ENCODE measurements at regions not wholly inside any gene's neighbourhood (a gene's known extent, or its start where the extent isn't known, plus 50 kb on each side); places are given as distances from the start of the nearest gene placed in this dataset.
"Not testable (repeated sequence)": the region's sequence is repeated elsewhere in the genome, so short reads cannot be mapped to it uniquely, and the experiment has no call there.

DNA sequence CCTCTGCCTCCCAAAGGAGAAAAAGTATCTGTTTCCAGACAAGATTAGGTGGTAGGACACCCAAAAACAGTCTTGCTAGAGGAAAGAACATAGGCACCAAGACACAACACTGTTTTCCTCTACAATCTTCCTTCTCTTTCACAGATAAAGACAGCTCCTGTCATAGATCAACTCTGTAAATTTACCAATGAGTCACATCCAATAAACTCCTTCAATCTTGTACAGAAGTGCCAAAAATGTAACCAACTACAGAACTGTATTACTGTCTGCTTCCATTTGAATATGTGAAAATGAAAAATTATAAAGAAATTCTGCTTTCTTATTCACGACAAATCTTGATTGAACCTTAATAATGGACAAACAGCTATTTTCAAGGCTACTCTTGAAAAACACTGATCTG lies 286.9 kb downstream of the PLK2 start:
- H3K4me3 ChIP-seq (ENCODE audit: low read depth, low read length): no peak overlapping the region
- TF ChIP-seq, protein P1, sequence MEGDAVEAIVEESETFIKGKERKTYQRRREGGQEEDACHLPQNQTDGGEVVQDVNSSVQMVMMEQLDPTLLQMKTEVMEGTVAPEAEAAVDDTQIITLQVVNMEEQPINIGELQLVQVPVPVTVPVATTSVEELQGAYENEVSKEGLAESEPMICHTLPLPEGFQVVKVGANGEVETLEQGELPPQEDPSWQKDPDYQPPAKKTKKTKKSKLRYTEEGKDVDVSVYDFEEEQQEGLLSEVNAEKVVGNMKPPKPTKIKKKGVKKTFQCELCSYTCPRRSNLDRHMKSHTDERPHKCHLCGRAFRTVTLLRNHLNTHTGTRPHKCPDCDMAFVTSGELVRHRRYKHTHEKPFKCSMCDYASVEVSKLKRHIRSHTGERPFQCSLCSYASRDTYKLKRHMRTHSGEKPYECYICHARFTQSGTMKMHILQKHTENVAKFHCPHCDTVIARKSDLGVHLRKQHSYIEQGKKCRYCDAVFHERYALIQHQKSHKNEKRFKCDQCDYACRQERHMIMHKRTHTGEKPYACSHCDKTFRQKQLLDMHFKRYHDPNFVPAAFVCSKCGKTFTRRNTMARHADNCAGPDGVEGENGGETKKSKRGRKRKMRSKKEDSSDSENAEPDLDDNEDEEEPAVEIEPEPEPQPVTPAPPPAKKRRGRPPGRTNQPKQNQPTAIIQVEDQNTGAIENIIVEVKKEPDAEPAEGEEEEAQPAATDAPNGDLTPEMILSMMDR (IDR thresholded peaks at IDR 0.05; ENCODE audit: low read depth, low read length): no peak

- no peak overlapping the region for H3K4me3 ChIP-seq (ENCODE audit: low read depth, low read length)
- TF ChIP-seq, protein P1 (IDR thresholded peaks at IDR 0.05; ENCODE audit: low read depth, low read length): no peak
These were observed 294.7 kb downstream of the PLK2 start for GRCh38 chr5:58165152-58165551.

DNA sequence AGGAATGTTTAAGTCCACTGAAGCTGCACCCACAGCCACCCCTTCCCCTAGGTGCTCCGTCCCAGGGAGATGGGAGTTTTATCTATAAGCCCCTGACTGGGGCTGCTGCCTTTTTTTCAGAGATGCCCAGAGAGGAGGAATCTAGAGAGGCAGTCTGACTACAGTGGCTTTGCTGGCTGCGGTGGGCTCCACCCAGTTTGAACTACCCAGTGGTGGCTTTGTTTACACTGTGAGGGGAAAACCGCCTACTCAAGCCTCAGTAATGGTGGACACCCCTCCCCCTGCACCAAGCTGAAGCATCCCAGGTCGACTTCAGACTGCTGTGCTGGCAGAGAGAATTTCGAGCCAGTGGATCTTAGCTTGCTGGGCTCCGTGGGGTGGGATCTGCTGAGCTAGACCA lies 298.0 kb downstream of the PLK2 start:
- H3K4me3 ChIP-seq (ENCODE audit: low read depth, low read length): not testable (repeated sequence)

DNA sequence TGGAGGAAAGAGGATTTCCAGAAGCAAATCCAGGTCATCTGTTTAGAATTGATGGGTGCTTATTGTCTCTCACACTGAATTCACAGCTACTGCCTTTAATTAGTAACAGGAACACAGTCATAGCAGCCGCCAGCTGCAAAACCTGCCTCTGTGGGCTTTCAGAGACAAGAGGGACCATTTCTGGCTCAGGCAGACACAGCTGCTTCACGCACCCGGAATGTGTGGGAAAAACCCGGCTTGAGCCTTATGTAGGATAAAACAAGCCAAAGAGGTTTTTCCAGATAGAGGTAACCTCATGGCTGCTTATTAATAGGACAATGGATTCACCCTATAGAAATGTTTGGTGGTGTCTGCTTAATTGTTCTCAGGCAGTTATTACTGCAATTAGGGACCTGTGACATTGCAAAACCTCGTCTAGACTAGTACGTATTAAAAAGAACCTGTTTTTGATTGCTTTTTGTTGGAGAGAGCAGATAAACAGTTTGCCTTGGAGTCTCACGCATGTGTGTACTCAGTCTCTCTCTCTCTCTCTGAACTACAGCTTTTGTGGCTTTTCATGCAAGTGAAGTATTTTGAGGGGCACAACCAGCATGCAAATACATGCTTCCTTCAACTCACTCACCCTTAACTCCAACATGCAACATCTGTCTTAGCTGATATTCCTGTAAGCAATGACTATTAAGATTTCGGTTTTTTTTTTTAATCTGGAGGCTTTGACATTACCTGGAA lies 302.7 kb downstream of the PLK2 start:
- no peak overlapping the region for H3K4me3 ChIP-seq (ENCODE audit: low read depth, low read length)
- TF ChIP-seq, protein P1 (IDR thresholded peaks at IDR 0.05; ENCODE audit: low read depth, low read length): no peak

- TF ChIP-seq, protein P1 (IDR thresholded peaks at IDR 0.05; ENCODE audit: low read depth, low read length): no peak
- H3K4me3 ChIP-seq (ENCODE audit: low read depth, low read length): no peak overlapping the region
These were observed 303.5 kb downstream of the PLK2 start for GRCh38 chr5:58156361-58156760.

DNA sequence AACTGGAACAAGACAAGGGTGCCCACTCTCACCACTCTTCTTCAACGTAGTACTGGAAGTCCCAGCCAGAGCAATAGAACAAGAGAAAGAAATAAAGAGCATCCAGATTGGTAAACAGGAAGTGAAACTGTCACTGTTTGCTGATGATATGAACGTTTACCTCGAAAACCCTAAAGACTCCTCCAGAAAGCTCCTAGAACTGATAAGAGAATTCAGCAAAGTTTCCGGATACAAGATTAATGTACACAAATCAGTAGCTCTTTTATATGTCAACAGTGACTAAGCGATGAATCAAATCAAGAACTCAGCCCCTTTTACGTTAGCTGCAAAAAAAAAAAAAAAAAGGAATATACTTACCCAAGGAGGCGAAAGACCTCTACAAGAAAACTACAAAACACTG lies 306.6 kb downstream of the PLK2 start:
- no peak overlapping the region for H3K4me3 ChIP-seq (ENCODE audit: low read depth, low read length)
- TF ChIP-seq, protein P1 (IDR thresholded peaks at IDR 0.05; ENCODE audit: low read depth, low read length): no peak

DNA sequence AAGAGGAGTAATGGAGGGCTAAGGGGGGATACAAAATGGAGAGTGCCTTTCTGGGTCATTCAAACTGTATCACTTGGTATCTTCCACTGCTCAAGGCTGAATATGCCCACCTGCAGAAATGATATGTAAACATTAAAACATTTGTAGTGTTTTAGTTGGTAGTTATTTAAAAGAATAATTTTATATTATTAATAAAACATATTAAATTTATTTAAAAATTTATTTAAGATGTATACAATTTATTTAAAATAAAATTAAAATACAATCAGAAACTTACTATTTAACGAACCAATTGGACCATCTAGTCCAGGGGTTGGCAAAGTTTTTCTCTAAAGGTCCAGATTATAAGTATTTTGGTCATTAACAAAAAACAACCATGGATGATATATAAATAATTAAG lies 308.5 kb downstream of the PLK2 start:
- TF ChIP-seq, protein P1 (IDR thresholded peaks at IDR 0.05; ENCODE audit: low read depth, low read length): no peak
- H3K4me3 ChIP-seq (ENCODE audit: low read depth, low read length): no peak overlapping the region

DNA sequence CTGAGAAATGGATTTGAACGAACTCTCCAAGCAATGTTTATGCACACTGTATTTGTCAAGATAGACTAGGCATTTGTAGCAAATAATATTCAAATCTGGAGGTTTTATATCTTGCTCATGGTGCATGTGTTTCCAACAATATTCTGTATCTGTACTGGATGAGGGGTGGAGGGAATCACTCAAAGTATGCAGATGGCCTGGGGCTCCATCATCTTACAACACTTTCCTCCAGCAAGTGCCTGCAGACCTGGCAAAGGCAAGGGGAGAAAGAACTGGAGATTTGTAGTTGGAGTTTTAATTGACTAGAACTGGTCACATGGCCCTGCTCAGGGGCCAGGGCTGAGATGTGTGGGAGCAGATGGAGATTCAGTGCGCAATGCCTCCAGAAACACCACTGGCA lies 309.0 kb downstream of the PLK2 start:
- H3K4me3 ChIP-seq (ENCODE audit: low read depth, low read length): no peak overlapping the region
- TF ChIP-seq, protein P1 (IDR thresholded peaks at IDR 0.05; ENCODE audit: low read depth, low read length): no peak
